SU-DHL-6 (cell line): ENCODE measurements at regions not wholly inside any gene's neighbourhood (a gene's known extent, or its start where the extent isn't known, plus 50 kb on each side); places are given as distances from the start of the nearest gene placed in this dataset.

Experiments used
- H2AFZ ChIP-seq: fragments of 200-600 bp; sonication (generic); 2 replicates; pipeline ENCODE4 v1.6.1; 2014; ENCODE audit warnings: low read depth, mild to moderate bottlenecking, moderate library complexity, mixed read lengths, antibody characterized with exemption, low read length; ENCODE audit not compliant: severe bottlenecking
- H3F3A ChIP-seq: fragments of 200-600 bp; shearing (Covaris generic); 2 replicates; pipeline ENCODE4 v1.6.0; 2016; ENCODE audit warnings: antibody characterized with exemption, mild to moderate bottlenecking; ENCODE audit not compliant: insufficient read depth
- H3K27ac ChIP-seq: fragments of 200-600 bp; sonication (generic); 2 replicates; pipeline ENCODE4 v1.5.1; 2016; ENCODE audit warnings: low read depth, mild to moderate bottlenecking, low read length, moderate library complexity, mixed read lengths
- H3K27me3 ChIP-seq: fragments of 200-600 bp; sonication (generic), shearing (Covaris generic); 2 replicates; pipeline ENCODE4 v1.6.0; 2014; ENCODE audit warnings: mild to moderate bottlenecking, low read length
- H3K36me3 ChIP-seq: fragments of 200-600 bp; sonication (generic); 2 replicates; pipeline ENCODE4 v1.6.1; 2014; ENCODE audit warnings: mild to moderate bottlenecking, low read length, mixed read lengths
- H3K4me2 ChIP-seq: fragments of 300-600, 200-600 bp; shearing (Covaris generic), sonication (generic); 2 replicates; pipeline ENCODE4 v1.6.0; 2014; ENCODE audit warnings: low read length, low read depth, mild to moderate bottlenecking; ENCODE audit not compliant: poor library complexity, severe bottlenecking
- H3K4me3 ChIP-seq: fragments of 200-600 bp; sonication (generic); 2 replicates; pipeline ENCODE4 v1.5.1; 2014; ENCODE audit warnings: antibody characterized with exemption, low read length, mild to moderate bottlenecking, mixed read lengths; ENCODE audit not compliant: insufficient read depth, poor library complexity, severe bottlenecking
- H3K79me2 ChIP-seq: fragments of 200-600 bp; sonication (generic); 2 replicates; pipeline ENCODE4 v1.6.1; 2014; ENCODE audit warnings: mild to moderate bottlenecking, low read length, moderate library complexity; ENCODE audit not compliant: insufficient read depth
- H3K9ac ChIP-seq: fragments of 200-600 bp; sonication (generic); 2 replicates; pipeline ENCODE4 v1.7.0; 2014; ENCODE audit warnings: mild to moderate bottlenecking, low read length
- H3K9me2 ChIP-seq: fragments of 200-600 bp; sonication (generic); replicated peaks from 2 replicates; pipeline ENCODE4 v1.6.1; 2014; ENCODE audit warnings: low read length; ENCODE audit not compliant: insufficient read depth
- H3K9me3 ChIP-seq: fragments of 200-600 bp; sonication (generic); 2 replicates; pipeline ENCODE4 v1.6.1; 2014; ENCODE audit warnings: low read length, mixed read lengths; ENCODE audit not compliant: insufficient read depth
- H4K20me1 ChIP-seq: fragments of 200-600 bp; sonication (generic); 2 replicates; pipeline ENCODE4 v1.6.1; 2014; ENCODE audit warnings: low read depth, mild to moderate bottlenecking, antibody characterized with exemption, low read length, moderate library complexity, mixed read lengths
- EZH2phosphoT487 ChIP-seq: fragments of 200-600 bp; sonication (generic), shearing (Covaris generic); conservative IDR thresholded peaks from 2 replicates; pipeline ENCODE4 v1.6.1; 2018; ENCODE audit warnings: mild to moderate bottlenecking, antibody characterized with exemption, low read length, moderate library complexity, mixed read lengths
- TF ChIP-seq, protein P1 (sequence below): fragments of 200-600 bp; sonication (generic); IDR thresholded peaks from one replicate; pipeline ENCODE4 v1.5.1; 2017; ENCODE audit warnings: antibody characterized with exemption, mild to moderate bottlenecking, low read length, moderate library complexity; ENCODE audit not compliant: insufficient read depth, poor library complexity, severe bottlenecking

DNA sequence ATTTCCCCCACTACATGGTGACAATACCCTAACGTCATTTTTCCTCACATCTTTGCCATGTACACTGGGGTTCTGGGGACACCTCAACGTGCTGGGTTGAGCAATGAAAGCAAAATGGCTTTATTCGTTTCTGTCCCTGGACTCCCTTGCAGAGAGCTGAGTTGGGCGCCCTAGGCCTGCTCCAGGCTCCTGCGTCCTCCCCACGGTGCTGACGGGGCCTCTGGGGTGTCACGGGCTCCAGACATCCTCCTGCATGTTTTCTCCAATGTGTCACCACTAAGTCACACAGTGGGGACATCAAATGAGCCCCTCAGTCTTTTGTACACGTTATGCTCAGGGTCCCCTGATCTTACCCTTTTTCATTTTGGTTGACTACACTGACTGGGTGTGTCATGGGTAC is 99.8 kb downstream of the TTLL2 start:
- H4K20me1 ChIP-seq = no peaks in the 10 kb centered on the region
- H3K27ac ChIP-seq = no peak overlapping the region
- no peaks in the 10 kb centered on the region for H3F3A ChIP-seq
- H3K27me3 ChIP-seq = no peaks in the 10 kb centered on the region
- H3K4me2 ChIP-seq = no peak overlapping the region
- H3K9ac ChIP-seq = no peak overlapping the region
- H3K79me2 ChIP-seq = no peaks in the 10 kb centered on the region
- no peak overlapping the region for H2AFZ ChIP-seq
- H3K4me3 ChIP-seq = no peak overlapping the region
- TF ChIP-seq EZH2phosphoT487 = no peak
- TF ChIP-seq, protein P1, sequence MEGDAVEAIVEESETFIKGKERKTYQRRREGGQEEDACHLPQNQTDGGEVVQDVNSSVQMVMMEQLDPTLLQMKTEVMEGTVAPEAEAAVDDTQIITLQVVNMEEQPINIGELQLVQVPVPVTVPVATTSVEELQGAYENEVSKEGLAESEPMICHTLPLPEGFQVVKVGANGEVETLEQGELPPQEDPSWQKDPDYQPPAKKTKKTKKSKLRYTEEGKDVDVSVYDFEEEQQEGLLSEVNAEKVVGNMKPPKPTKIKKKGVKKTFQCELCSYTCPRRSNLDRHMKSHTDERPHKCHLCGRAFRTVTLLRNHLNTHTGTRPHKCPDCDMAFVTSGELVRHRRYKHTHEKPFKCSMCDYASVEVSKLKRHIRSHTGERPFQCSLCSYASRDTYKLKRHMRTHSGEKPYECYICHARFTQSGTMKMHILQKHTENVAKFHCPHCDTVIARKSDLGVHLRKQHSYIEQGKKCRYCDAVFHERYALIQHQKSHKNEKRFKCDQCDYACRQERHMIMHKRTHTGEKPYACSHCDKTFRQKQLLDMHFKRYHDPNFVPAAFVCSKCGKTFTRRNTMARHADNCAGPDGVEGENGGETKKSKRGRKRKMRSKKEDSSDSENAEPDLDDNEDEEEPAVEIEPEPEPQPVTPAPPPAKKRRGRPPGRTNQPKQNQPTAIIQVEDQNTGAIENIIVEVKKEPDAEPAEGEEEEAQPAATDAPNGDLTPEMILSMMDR = no peak
- H3K9me2 ChIP-seq = no peaks in the 10 kb centered on the region
- H3K9me3 ChIP-seq = no peaks in the 10 kb centered on the region
- H3K36me3 ChIP-seq = no peaks in the 10 kb centered on the region

DNA sequence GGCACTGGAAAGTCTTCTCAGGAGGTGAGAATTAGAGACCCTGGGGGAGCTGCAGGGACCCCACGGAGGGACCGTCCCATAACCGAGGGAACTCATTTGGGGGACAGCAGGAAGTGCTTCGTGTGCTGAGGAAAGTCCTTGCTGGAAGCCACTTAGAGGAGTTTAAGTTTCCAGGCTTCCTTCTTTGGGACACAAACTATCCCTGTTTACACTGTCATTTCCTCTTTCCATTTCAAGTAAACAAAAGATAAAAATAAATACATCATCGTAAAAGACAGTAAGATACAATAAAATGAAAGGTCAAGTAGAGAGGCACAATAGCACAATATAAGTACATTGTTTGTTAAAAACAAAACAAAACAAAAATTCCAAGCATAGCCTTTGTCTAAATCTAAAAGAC is 101.2 kb downstream of the TTLL2 start:
- Histone ChIP-seq H2AFZ (no peak overlapping the region), H3K36me3 (no peaks in the 10 kb centered on the region), H3K79me2 (no peaks in the 10 kb centered on the region), H3K9me3 (no peaks in the 10 kb centered on the region), H3K4me2 (no peak overlapping the region), H3F3A (no peaks in the 10 kb centered on the region), H3K9me2 (no peaks in the 10 kb centered on the region), H3K9ac (no peak overlapping the region), H3K27me3 (no peaks in the 10 kb centered on the region), H3K27ac (no peak overlapping the region), H4K20me1 (no peaks in the 10 kb centered on the region), H3K4me3 (no peak overlapping the region)
- TF ChIP-seq, protein P1 = no peak
- TF ChIP-seq EZH2phosphoT487 = no peak

DNA sequence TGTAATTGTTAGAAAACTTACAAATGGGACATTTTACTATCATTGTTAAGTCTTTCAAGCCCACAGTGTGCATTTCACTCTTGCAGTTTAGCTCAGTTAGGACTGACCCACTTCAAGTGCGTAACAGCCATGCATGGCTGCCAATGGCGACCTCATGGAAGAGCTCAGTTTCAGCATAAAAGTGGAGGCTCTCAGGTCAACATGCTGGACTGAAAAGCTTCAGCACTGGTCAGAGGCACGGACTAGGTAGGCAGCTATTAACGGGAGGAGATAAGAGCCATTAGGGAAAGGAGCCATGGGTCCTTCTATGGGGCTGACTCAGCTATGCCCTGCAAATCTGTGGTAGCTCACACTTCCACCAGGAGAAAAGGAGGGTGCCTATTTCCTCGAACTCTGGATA is 101.8 kb downstream of the TTLL2 start:
- no peaks in the 10 kb centered on the region for H3K27me3 ChIP-seq
- H3K36me3 ChIP-seq = no peaks in the 10 kb centered on the region
- no peak overlapping the region for H3K4me3 ChIP-seq
- H2AFZ ChIP-seq = no peak overlapping the region
- no peaks in the 10 kb centered on the region for H3K9me2 ChIP-seq
- H3K9ac ChIP-seq = no peak overlapping the region
- H3K79me2 ChIP-seq = no peaks in the 10 kb centered on the region
- no peaks in the 10 kb centered on the region for H4K20me1 ChIP-seq
- no peaks in the 10 kb centered on the region for H3F3A ChIP-seq
- no peaks in the 10 kb centered on the region for H3K9me3 ChIP-seq
- H3K4me2 ChIP-seq = no peak overlapping the region
- H3K27ac ChIP-seq = no peak overlapping the region
- TF ChIP-seq, protein P1 = no peak
- TF ChIP-seq EZH2phosphoT487 = no peak
